H1 (cell line): ENCODE measurements at regions not wholly inside any gene's neighbourhood (a gene's known extent, or its start where the extent isn't known, plus 50 kb on each side); places are given as distances from the start of the nearest gene placed in this dataset.

Experiments used
- CTCF ChIA-PET: fragments of 300-600 bp; sonication (Branson Sonifier 250); formaldehyde crosslinking; loops from one replicate; lab custom pipeline; 2021; ENCODE audit not compliant: partially characterized antibody; lab: Charles Lee
- POLR2A ChIA-PET: fragments of 300-600 bp; sonication (Branson Sonifier 250); formaldehyde crosslinking; loops from one replicate; lab custom pipeline; 2021; ENCODE audit warnings: inconsistent platforms; ENCODE audit not compliant: partially characterized antibody; lab: Charles Lee
- DNase-seq, 2 experiments: peaks; one replicate each; pipeline versions ENCODE4 v3.0.0 to v3.0.0-alpha.2; 2010 to 2022; ENCODE audit warnings: low spot score in 2 of 2, low read depth in 1 of 2, mixed read lengths in 1 of 2
- FAIRE-seq: peaks from 2 replicates; lab custom pipeline; 2011; peaks lifted over from hg19 to GRCh38; lab: Jason Lieb, UNC
- H2AFZ ChIP-seq: 2 replicates; pipeline ENCODE4 v1.8.1; 2012; ENCODE audit warnings: low read length, inconsistent platforms
- H2AK5ac ChIP-seq: 2 replicates; pipeline ENCODE4 v1.6.1; 2013; ENCODE audit warnings: low read depth, low read length
- H2BK120ac ChIP-seq: replicated peaks from 2 replicates; pipeline ENCODE3; 2013; ENCODE audit warnings: low read depth, low read length, inconsistent platforms
- H2BK12ac ChIP-seq: 2 replicates; pipeline ENCODE4 v1.6.1; 2013; ENCODE audit warnings: low read depth, low read length
- H2BK15ac ChIP-seq: 2 replicates; pipeline ENCODE4 v1.6.1; 2013; ENCODE audit warnings: low read length
- H2BK20ac ChIP-seq: 2 replicates; pipeline ENCODE4 v1.6.1; 2013; ENCODE audit warnings: low read length
- H2BK5ac ChIP-seq: 2 replicates; pipeline ENCODE4 v1.6.1; 2013; ENCODE audit warnings: low read depth, low read length
- H3K14ac ChIP-seq: 2 replicates; pipeline ENCODE4 v1.6.1; 2013; ENCODE audit warnings: inconsistent platforms; ENCODE audit not compliant: insufficient read length
- H3K18ac ChIP-seq: 2 replicates; pipeline ENCODE4 v1.6.1; 2013; ENCODE audit warnings: low read length; ENCODE audit errors: extremely low read depth
- H3K23ac ChIP-seq: 2 replicates; pipeline ENCODE4 v1.6.1; 2013; ENCODE audit warnings: inconsistent platforms; ENCODE audit not compliant: insufficient read length
- H3K23me2 ChIP-seq: 2 replicates; pipeline ENCODE4 v1.6.1; 2013; ENCODE audit warnings: low read depth, low read length
- H3K27ac ChIP-seq: 2 replicates; pipeline ENCODE4 v1.6.1; 2011; ENCODE audit warnings: low read depth, low read length, inconsistent platforms
- H3K27me3 ChIP-seq, 4 experiments: replicated peaks in 1 of 4; 1 replicate in 1 of 4; 2 replicates in 3 of 4; pipeline versions ENCODE4 v1.6.1 to v1.8.1; 2011 to 2013; ENCODE audit warnings: low read length in 3 of 4, mild to moderate bottlenecking in 3 of 4, inconsistent platforms in 2 of 4, mixed read lengths in 2 of 4, moderate library complexity in 1 of 4; ENCODE audit not compliant: control insufficient read depth in 3 of 4, insufficient read depth in 3 of 4; ENCODE audit errors: extremely low read depth in 1 of 4
- H3K36me3 ChIP-seq, 4 experiments: 2 replicates each; pipeline versions ENCODE4 v1.6.1 to v1.8.1; 2011 to 2013; ENCODE audit warnings: mild to moderate bottlenecking in 4 of 4, low read length in 3 of 4, moderate library complexity in 2 of 4, control low read depth in 1 of 4, inconsistent platforms in 1 of 4; ENCODE audit not compliant: insufficient read depth in 4 of 4, control insufficient read depth in 2 of 4
- H3K4ac ChIP-seq: replicated peaks from 2 replicates; pipeline ENCODE3; 2013; ENCODE audit warnings: low read length, low read depth, mixed read lengths, inconsistent platforms; ENCODE audit not compliant: insufficient read length
- H3K4me1 ChIP-seq, 4 experiments: replicated peaks in 1 of 4; 1 replicate in 1 of 4; 2 replicates in 3 of 4; pipeline versions ENCODE4 v1.6.1 to v1.8.1; 2011 to 2013; ENCODE audit warnings: low read length in 3 of 4, inconsistent platforms in 2 of 4, mixed read lengths in 1 of 4; ENCODE audit not compliant: insufficient read depth in 4 of 4, control insufficient read depth in 3 of 4
- H3K4me2 ChIP-seq, 2 experiments: 2 replicates each; pipeline versions ENCODE4 v1.6.1 to v1.8.1; 2011 to 2013; ENCODE audit warnings: low read depth in 2 of 2, low read length in 2 of 2, control low read depth in 1 of 2, inconsistent platforms in 1 of 2, mild to moderate bottlenecking in 1 of 2; ENCODE audit not compliant: insufficient read depth in 1 of 2
- H3K4me3 ChIP-seq, 4 experiments: fragments of 200-600, 300-600 bp in 1 of 4; sonication (generic), shearing (Covaris generic), sonication (Bioruptor Twin) in 1 of 4; 2 replicates each; pipeline versions ENCODE4 v1.5.1 to v1.8.1; 2011 to 2016; ENCODE audit warnings: low read length in 4 of 4, low read depth in 3 of 4, control low read depth in 2 of 4, inconsistent platforms in 2 of 4, mild to moderate bottlenecking in 2 of 4, mixed read lengths in 1 of 4, moderate library complexity in 1 of 4; ENCODE audit not compliant: insufficient read depth in 2 of 4; ENCODE audit errors: extremely low read depth in 1 of 4
- H3K56ac ChIP-seq: replicated peaks from 2 replicates; pipeline ENCODE3; 2013; ENCODE audit warnings: low read depth, mild to moderate bottlenecking, mixed read lengths, low read length, inconsistent platforms; ENCODE audit not compliant: insufficient read length
- H3K79me1 ChIP-seq: 2 replicates; pipeline ENCODE4 v1.6.1; 2013; ENCODE audit warnings: low read depth, low read length, control low read depth
- H3K79me2 ChIP-seq, 2 experiments: 2 replicates each; pipeline versions ENCODE4 v1.6.1 to v1.8.1; 2012 to 2013; ENCODE audit warnings: low read length in 2 of 2, mild to moderate bottlenecking in 2 of 2, inconsistent platforms in 1 of 2; ENCODE audit not compliant: insufficient read depth in 2 of 2, control insufficient read depth in 1 of 2
- H3K9ac ChIP-seq, 4 experiments: replicated peaks in 1 of 4; 1 replicate in 1 of 4; 2 replicates in 3 of 4; pipeline versions ENCODE4 v1.6.1 to v1.8.1; 2011 to 2013; ENCODE audit warnings: low read depth in 3 of 4, low read length in 3 of 4, control low read depth in 2 of 4, mild to moderate bottlenecking in 2 of 4, moderate library complexity in 2 of 4, inconsistent platforms in 1 of 4; ENCODE audit errors: extremely low read depth in 1 of 4
- H3K9me3 ChIP-seq, 2 experiments: 2 replicates each; pipeline versions ENCODE4 v1.6.1 to v1.8.1; 2012 to 2013; ENCODE audit warnings: mild to moderate bottlenecking in 2 of 2, moderate library complexity in 2 of 2, control low read depth in 1 of 2, inconsistent platforms in 1 of 2, low read depth in 1 of 2, low read length in 1 of 2, mixed read lengths in 1 of 2; ENCODE audit not compliant: insufficient read depth in 2 of 2
- H4K20me1 ChIP-seq, 2 experiments: replicated peaks in 1 of 2; 2 replicates each; pipeline versions ENCODE3 to v1.8.1; 2011 to 2013; ENCODE audit warnings: inconsistent platforms in 2 of 2, low read length in 2 of 2, mild to moderate bottlenecking in 1 of 2; ENCODE audit not compliant: insufficient read depth in 2 of 2, control insufficient read depth in 1 of 2
- H4K5ac ChIP-seq: 2 replicates; pipeline ENCODE4 v1.6.1; 2013; ENCODE audit warnings: low read length, low read depth, mixed read lengths, inconsistent platforms; ENCODE audit not compliant: insufficient read length
- H4K8ac ChIP-seq: 2 replicates; pipeline ENCODE4 v1.8.0; 2013; ENCODE audit warnings: mild to moderate bottlenecking, moderate library complexity, low read length, inconsistent platforms; ENCODE audit not compliant: insufficient read depth; ENCODE audit errors: extremely low read depth
- H4K91ac ChIP-seq: replicated peaks from 2 replicates; pipeline ENCODE3; 2013; ENCODE audit warnings: low read length, mixed read lengths, inconsistent platforms; ENCODE audit not compliant: insufficient read length
- ASH2L ChIP-seq: fragments of 200-600, 300-600 bp; sonication (generic); IDR thresholded peaks from one replicate; pipeline ENCODE4 v1.7.1; 2017; ENCODE audit warnings: low read length
- BACH1 ChIP-seq: IDR thresholded peaks from 2 replicates; pipeline ENCODE4 v1.6.1; 2012; ENCODE audit warnings: low read length, improper control_type of control experiment
- CTBP2 ChIP-seq: IDR thresholded peaks from 2 replicates; pipeline ENCODE4 v1.7.0; 2011; ENCODE audit warnings: borderline replicate concordance, mild to moderate bottlenecking, moderate library complexity, mixed read lengths, low read length; ENCODE audit not compliant: insufficient read depth, insufficient read length
- EZH2 ChIP-seq: fragments of 200-600 bp; sonication (generic); IDR thresholded peaks from 2 replicates; pipeline ENCODE4 v1.7.1; 2012; ENCODE audit warnings: low read depth, mild to moderate bottlenecking, moderate library complexity, low read length, inconsistent platforms; ENCODE audit not compliant: severe bottlenecking
- GABPA ChIP-seq: IDR thresholded peaks from 2 replicates; pipeline ENCODE4 v1.6.1; 2011; ENCODE audit warnings: mild to moderate bottlenecking, low read length, moderate library complexity, borderline replicate concordance; ENCODE audit not compliant: insufficient read depth
- JUND ChIP-seq: IDR thresholded peaks from 2 replicates; pipeline ENCODE4 v1.6.1; 2011; ENCODE audit warnings: mild to moderate bottlenecking, improper control_type of control experiment, low read length
- SAP30 ChIP-seq: fragments of 300-600 bp; sonication (generic); IDR thresholded peaks from 2 replicates; pipeline ENCODE4 v1.7.1; 2012; ENCODE audit warnings: low read length, moderate library complexity, mild to moderate bottlenecking, inconsistent platforms; ENCODE audit not compliant: insufficient read depth, insufficient replicate concordance
- SP2 ChIP-seq: IDR thresholded peaks from 2 replicates; pipeline ENCODE4 v1.6.1; 2012; ENCODE audit warnings: mild to moderate bottlenecking, low read length, inconsistent platforms
- TAF7 ChIP-seq: optimal IDR thresholded peaks from 2 replicates; pipeline ENCODE3; 2011; ENCODE audit warnings: low read depth, mild to moderate bottlenecking, inconsistent platforms, low read length, moderate library complexity, borderline replicate concordance
- YY1 ChIP-seq: IDR thresholded peaks from 2 replicates; pipeline ENCODE4 v1.6.1; 2011; ENCODE audit warnings: low read depth, mild to moderate bottlenecking, low read length
- WGBS, 2 experiments: shearing (Covaris generic) in 1 of 2; methylation state at CpG; one replicate each; pipeline versions ENCODE4 v1.1.6 to v1.1.7; 2013 to 2015; ENCODE audit warnings: low lambda C conversion rate in 2 of 2, mixed read lengths in 2 of 2, inconsistent platforms in 1 of 2, low coverage in 1 of 2, missing lambda C conversion rate in 1 of 2; ENCODE audit not compliant: insufficient replicate concordance in 2 of 2, insufficient coverage in 1 of 2, insufficient read length in 1 of 2; ENCODE audit errors: extremely low coverage in 1 of 2, missing lambda C conversion rate in 1 of 2; 5-methylcytosine and 5-hydroxymethylcytosine counted together
- TF ChIP-seq, protein P1 (sequence below): IDR thresholded peaks from 2 replicates; pipeline ENCODE4 v1.6.1; 2012; ENCODE audit warnings: low read length, inconsistent platforms

DNA sequence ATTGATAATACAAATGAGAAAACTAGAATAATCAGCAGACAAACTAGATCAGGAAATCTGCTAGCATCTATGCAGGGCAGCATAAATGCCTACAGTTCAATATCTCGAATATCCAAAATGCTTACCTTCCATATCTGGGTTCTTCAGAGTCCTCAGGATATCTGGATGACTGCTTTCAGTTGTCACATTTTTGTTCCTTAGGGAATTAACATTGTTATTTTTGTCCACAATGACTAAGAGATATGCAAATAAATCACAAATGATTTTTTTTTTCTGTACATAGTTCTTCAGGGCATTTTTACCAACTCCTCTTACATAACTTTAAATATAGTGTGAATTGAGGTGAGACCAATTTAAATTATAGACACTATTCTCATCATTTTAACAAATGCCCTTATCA lies 80.9 kb downstream of the AQP4 start:
- Histone ChIP-seq H2BK15ac (no peak overlapping the region), H4K8ac (no peak overlapping the region), H3K36me3 (no peaks in the 10 kb centered on the region), H3K79me1 (no peaks in the 10 kb centered on the region), H2BK5ac (no peak overlapping the region), H3K23ac (no peak overlapping the region), H3K4me1 (peaks cover 0 to 8% (median 0%) of the 10 kb centered on the region in 4 experiments; a peak in 3 of 7 replicates), H2AK5ac (no peak overlapping the region), H3K9me3 (no peaks in the 10 kb centered on the region), H2AFZ (no peak overlapping the region), H3K4ac (no peak overlapping the region), H2BK20ac (no peak overlapping the region), H3K56ac (no peak overlapping the region), H3K79me2 (no peaks in the 10 kb centered on the region), H3K9ac (no peak overlapping the region), H3K23me2 (no peaks in the 10 kb centered on the region), H3K27ac (no peak overlapping the region), H4K91ac (no peak overlapping the region), H3K18ac (no peak overlapping the region), H3K14ac (no peak overlapping the region), H2BK120ac (no peak overlapping the region), H3K4me3 (no peak overlapping the region), H3K27me3 (no peaks in the 10 kb centered on the region), H4K5ac (no peak overlapping the region), H2BK12ac (no peak overlapping the region), H3K4me2 (no peak overlapping the region), H4K20me1 (no peaks in the 10 kb centered on the region)
- ChIA-PET POLR2A (no interaction called here), CTCF (interaction anchor here (1.6 kb wide), 1 partner anchor 9 kb away, joined by 4 read pairs; no protein-coding TSS in a partner anchor)
- WGBS, 2 experiments = 89% methylated on average over 1 of the region's 1 CpG; no CpG with 5 or more reads in 1 of the 2 experiments
- FAIRE-seq = no peak
- TF ChIP-seq YY1 (no peak), SAP30 (no peak), SP2 (no peak), JUND (no peak), TAF7 (no peak), GABPA (no peak), CTBP2 (no peak), BACH1 (no peak), EZH2 (no peak), ASH2L (no peak)
- TF ChIP-seq, protein P1, sequence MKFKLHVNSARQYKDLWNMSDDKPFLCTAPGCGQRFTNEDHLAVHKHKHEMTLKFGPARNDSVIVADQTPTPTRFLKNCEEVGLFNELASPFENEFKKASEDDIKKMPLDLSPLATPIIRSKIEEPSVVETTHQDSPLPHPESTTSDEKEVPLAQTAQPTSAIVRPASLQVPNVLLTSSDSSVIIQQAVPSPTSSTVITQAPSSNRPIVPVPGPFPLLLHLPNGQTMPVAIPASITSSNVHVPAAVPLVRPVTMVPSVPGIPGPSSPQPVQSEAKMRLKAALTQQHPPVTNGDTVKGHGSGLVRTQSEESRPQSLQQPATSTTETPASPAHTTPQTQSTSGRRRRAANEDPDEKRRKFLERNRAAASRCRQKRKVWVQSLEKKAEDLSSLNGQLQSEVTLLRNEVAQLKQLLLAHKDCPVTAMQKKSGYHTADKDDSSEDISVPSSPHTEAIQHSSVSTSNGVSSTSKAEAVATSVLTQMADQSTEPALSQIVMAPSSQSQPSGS = no peak
- no peak for DNase-seq
